SHP77 treated with DMSO at 0.1 percent for 48 hours (cell line): ENCODE measurements at regions not wholly inside any gene's neighbourhood (a gene's known extent, or its start where the extent isn't known, plus 50 kb on each side); places are given as distances from the start of the nearest gene placed in this dataset.

ENCODE experiments used
- DNase-seq: peaks from one replicate; lab custom pipeline; 2025; lab: John Stamatoyannopoulos, UW

GRCh38 chr6:25012657-25013056 is 76.9 kb upstream of the RIPOR2 start:
- no peak for DNase-seq

- no peak for DNase-seq
These were observed 77.5 kb upstream of the RIPOR2 start for GRCh38 chr6:25013246-25013645.

GRCh38 chr6:25014369-25014768 is 78.6 kb upstream of the RIPOR2 start:
- DNase-seq, result no peak

DNA sequence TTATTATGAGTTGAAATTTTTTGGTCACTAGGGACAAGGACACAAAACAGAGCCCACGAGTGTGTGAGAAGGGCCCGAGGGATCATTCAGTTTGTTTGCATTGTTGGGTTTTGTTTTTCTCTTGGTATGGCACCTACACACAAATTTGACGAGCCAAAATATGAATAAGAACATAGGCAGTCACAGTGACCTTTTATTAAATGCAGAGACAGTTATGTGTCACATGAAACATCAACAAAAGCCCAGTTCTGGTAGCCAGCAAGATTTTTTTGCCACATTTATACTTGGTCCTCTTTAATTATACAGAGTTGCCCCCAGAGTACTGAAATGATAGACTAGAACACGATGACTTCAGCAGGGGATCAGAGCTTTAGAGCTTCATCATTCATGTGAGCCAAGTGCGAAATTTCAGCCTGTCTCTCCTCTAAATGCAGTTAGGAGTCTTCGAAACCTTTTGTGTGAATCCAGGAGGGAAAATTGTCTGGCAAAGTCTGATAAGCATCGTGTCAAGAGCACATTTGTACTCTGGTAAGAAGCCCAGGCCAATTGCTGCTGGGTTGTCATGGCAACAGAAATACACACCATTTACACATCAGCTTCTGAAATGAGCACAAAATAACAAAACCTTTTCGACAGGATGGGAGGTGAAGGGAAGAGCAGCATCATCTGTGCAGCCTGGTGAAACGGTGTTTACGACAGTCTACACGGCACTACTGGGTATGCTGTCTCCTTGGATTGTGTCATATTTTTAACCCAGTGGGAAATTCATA is 79.2 kb upstream of the RIPOR2 start:
- DNase-seq, result no peak

DNA sequence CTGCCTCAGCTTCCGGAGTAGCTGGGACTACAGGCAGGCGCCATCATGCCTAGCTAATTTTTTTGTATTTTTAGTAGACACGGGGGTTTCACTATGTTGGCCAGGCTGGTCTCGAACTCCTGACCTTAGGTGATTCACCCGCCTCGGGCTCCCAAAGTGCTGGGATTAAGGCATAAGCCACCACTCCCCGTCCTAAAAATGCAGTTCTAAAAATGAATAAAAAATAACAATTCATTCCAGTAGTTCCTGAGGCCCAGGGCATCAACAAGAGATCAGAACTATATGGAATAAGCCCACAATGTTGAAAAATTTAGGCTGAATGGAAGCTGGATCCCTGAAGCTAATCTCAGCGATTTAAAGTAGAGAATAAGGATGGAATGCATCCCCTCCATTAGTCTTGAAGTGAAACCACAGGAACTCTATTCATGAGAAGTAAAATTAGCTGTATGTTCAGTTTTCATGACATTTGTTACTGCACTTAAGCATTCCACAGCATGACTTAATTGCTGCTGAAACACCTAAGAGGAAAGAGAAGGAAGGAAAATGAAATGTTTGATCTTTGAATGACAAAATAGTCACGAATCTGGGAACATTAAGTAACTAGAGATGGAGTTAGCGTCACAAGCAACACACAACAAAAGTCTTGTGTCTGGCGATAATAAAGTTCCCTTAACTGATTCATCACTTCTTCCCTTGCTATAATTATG is 80.4 kb upstream of the RIPOR2 start:
- DNase-seq, result no peak

GRCh38 chr6:25017486-25017885 is 81.7 kb upstream of the RIPOR2 start:
- DNase-seq, result no peak

DNA sequence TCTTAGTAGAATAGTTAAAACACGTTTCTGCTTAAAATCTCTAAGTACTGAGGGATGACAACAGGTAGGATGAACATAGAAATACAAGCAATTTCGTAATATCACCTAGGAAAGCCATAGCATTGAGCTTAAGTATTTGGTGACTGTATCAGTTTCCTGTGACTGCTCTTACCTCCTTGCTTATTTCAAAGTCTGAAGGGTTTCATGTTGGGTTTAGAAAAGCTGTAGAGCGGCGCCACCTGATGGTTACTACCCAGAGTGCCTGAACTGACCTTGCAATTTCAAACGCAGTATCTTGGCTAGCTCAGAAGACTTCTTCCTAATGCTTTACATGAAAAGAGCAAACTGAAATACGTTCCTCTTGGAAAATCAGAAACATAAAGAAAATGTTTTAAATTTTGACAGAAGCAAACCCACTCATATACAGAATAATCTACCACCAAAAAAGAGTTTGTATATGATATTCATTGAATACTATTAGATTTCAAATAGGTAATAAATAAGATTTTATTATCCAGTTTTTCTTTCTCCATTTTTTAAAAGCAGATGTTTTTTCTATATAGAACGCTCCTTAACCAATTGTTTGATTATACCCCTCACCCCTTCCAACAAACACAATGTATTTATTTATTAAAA is 82.3 kb upstream of the RIPOR2 start:
- no peak for DNase-seq

DNA sequence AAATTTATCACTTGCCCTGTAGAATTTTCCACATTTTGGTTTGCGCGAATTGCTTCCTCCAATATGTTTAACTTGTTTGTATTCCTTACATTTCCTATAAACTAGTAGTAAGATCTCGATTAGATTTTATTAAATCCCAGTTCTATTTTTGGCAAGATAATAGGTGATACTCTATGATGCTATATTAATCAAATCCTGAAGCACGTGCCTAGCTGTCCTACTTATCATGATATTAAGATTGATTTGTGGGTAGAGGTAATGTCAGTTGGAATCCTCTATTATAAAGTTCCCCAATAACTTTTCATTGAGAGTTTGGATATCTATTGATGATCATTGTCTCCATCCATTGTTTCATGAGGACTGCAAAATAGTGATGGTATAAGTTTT is 82.8 kb upstream of the RIPOR2 start:
- DNase-seq, result no peak

DNA sequence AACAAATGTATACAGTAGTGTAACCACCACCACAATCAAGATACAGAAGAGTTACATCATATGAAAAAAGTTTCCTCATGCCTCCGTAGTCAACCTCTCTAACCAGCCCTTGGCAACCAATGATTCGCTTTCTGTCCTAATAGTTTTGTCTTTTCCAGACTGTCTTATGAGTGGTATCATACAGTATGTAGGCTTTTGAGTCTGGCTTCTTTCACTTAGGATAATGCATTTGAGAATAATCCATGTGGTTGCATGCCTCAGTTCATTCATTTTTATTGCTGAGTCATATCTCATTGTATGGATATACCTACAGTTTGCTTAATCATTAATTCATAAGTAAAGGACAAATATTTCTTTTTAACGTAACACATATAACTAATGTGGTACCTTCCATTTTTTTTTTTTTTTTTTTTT is 86.4 kb upstream of the RIPOR2 start:
- DNase-seq, result no peak

GRCh38 chr6:25023781-25024180 is 88.0 kb upstream of the RIPOR2 start:
- no peak for DNase-seq

GRCh38 chr6:25024821-25025220 is 89.1 kb upstream of the RIPOR2 start:
- no peak for DNase-seq

DNA sequence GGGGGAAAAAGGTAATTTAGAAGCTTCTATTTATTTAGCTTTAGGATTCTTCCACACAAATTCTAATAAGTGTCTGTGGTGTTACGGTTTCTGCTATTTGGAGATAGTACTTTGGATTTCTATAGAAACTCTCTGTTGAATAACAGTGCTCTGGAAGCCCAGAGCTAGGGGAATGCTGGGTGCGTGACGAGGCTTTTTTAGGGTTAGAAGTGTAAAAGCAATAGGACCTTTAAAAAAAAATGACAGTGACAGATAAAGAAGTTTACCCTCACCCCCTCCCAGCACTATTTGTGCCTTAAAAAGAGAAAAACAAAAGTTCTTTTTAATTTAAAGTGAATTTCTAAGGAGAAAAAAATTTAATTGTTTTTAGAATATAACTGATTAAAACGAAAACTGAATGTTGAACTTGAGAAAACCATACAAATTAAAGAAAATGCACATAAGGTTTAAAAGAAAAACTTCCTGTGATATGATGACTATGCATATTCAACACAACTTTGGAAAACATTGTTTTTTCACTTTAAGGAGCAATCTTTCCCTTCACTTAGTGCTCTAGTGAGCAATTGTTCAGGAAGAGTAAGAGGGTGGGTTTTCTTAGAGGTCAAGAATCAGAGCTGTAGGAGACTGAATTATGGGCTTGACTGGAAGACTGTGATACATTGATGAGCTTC is 89.6 kb upstream of the RIPOR2 start:
- no peak for DNase-seq

GRCh38 chr6:25025919-25026301 is 90.2 kb upstream of the RIPOR2 start:
- no peak for DNase-seq

GRCh38 chr6:25026723-25027122 is 91.0 kb upstream of the RIPOR2 start:
- no peak for DNase-seq

- no peak for DNase-seq
These were observed 91.6 kb upstream of the RIPOR2 start for GRCh38 chr6:25027221-25027916.

- no peak for DNase-seq
These were observed 92.6 kb upstream of the RIPOR2 start for GRCh38 chr6:25028328-25028727.

DNA sequence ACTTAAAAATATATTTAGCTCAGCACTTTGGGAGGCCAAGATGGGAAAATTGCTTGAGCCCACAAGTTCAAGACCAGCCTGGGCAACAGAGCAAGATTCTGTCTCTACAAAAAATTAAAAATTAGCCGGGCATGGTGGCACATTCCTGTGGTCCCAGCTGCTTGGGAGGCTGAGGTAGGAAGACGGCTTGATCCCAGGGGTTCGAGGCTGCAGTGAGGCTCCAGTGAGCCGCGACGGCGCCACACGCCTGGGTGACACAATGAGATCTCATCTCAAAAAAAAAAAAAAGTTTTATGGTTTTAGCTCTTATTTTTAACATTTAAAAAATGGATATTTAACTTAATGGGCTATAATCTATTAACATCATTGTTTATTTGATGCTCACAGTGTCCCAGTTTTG is 97.2 kb upstream of the RIPOR2 start:
- DNase-seq, result no peak

GRCh38 chr6:25034431-25034921 is 98.7 kb upstream of the RIPOR2 start:
- no peak for DNase-seq

DNA sequence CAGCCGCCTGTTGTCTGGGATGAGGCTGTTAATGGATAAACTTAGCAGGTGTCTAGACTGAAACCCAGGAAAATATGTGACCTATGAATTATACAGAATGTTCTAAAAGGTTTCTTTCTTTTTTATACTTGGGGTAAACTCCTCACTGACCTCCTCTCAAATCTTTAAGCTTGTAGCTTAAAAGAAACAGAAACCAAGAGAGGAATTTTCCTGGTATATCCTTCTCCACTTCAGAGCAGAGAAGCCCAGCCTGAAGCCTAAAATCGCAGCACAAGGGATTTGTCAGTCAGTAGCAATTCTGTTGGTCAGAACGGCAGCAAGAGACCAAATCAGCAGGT is 99.4 kb upstream of the RIPOR2 start:
- DNase-seq, result no peak

DNA sequence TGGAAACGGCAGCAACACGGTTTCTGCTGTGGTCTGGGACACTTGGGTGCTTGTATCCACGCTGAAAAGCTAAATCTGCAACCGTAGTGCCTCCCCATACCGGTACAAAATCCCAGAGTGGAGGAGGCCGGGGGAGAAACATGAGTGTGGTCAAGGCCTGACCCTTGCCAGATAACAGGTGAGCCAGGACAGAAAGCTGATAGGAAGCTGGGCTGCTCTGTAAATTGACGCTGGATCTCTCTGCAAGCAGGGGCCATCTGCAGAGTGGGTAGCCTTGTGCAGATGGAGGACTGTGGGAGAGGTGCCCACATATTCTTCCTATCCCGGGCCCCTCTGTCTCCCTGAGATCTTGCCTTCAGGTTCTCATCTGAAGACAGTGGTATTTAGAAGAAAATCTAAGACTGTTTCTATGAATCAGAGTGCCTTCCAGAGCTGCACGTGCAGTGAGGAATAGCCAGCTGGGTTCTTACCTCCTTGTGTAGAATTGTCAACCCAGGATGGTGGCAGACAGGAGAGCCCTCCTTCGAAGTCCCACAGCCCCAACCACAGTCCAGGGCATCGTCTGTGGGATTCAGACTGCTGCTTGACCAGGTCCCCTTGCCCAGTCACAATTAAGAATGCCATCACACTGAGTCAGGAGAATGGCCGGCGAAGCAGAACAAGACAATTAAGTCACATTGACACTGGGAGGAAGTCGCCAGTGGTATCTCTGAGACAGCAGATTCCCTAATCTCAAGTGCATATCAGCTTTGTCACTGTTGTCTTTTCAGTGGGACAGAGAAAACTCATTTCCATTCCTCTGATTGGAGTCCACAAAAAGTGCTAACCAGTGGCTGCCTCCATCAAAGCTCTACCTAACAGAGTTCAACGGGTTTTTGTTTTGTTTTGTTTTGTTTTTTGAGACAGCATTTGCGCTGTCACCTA is 100.0 kb upstream of the RIPOR2 start:
- no peak for DNase-seq

DNA sequence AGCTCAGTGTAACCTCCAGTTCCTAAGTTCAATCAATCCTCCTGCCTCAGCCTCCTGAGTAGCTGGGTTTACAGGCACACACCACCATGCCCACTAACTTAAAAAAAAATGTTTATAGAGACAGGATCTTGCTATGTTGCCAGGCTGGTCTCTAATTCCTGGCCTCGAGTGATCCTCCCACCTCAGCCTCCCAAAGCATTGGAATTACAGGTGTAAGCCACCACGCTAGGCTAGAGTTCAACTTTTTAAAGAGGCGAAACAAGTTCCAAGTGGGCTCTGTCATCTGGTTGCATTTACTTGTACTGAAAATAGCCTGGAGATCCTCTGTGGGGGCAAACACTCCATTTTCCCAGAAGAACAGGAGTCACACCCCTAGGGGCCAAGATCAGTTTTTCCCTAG is 100.7 kb upstream of the RIPOR2 start:
- no peak for DNase-seq
